Thymus (tissue), 11 donors: ENCODE measurements at regions not wholly inside any gene's neighbourhood (a gene's known extent, or its start where the extent isn't known, plus 50 kb on each side); places are given as distances from the start of the nearest gene placed in this dataset.

Source experiments
- DNase-seq, 9 donors: peaks; one replicate each; pipeline ENCODE4 v3.0.0-alpha.2; 2013; ENCODE audit warnings: low spot score in 9 of 9, low read depth in 6 of 9, missing footprints in 1 of 9
- H3K27ac ChIP-seq, 2 donors: one replicate each; pipeline ENCODE4 v1.5.1; 2013; ENCODE audit warnings: control low read depth in 1 of 2, low read depth in 1 of 2, low read length in 1 of 2, mild to moderate bottlenecking in 1 of 2, moderate library complexity in 1 of 2
- H3K27me3 ChIP-seq, 2 donors: one replicate each; pipeline ENCODE4 v1.5.1; 2013; ENCODE audit warnings: low read length in 1 of 2; ENCODE audit not compliant: control insufficient read depth in 2 of 2, insufficient read depth in 1 of 2
- H3K36me3 ChIP-seq, 2 donors: one replicate each; pipeline ENCODE4 v1.5.1; 2013; ENCODE audit warnings: low read length in 1 of 2, mild to moderate bottlenecking in 1 of 2, moderate library complexity in 1 of 2; ENCODE audit not compliant: control insufficient read depth in 2 of 2, insufficient read depth in 2 of 2
- H3K4me1 ChIP-seq, 2 donors: one replicate each; pipeline ENCODE4 v1.5.1; 2013; ENCODE audit warnings: low read length in 2 of 2; ENCODE audit not compliant: control insufficient read depth in 2 of 2, insufficient read depth in 2 of 2
- H3K4me3 ChIP-seq, 2 donors: one replicate each; pipeline ENCODE4 v1.5.1; 2013; ENCODE audit warnings: low read length in 2 of 2, control low read depth in 1 of 2, mild to moderate bottlenecking in 1 of 2
- H3K9me3 ChIP-seq, 2 donors: one replicate each; pipeline ENCODE4 v1.5.1; 2013; ENCODE audit warnings: low read length in 1 of 2, mild to moderate bottlenecking in 1 of 2; ENCODE audit not compliant: control insufficient read depth in 2 of 2, insufficient read depth in 1 of 2
- WGBS: extraction: QIAGEN DNeasy Blood & Tissue Kit; methylation state at CpG from one replicate; pipeline ENCODE4 v1.1.7; 2013; 5-methylcytosine and 5-hydroxymethylcytosine counted together
- donor health status: healthy.

DNA sequence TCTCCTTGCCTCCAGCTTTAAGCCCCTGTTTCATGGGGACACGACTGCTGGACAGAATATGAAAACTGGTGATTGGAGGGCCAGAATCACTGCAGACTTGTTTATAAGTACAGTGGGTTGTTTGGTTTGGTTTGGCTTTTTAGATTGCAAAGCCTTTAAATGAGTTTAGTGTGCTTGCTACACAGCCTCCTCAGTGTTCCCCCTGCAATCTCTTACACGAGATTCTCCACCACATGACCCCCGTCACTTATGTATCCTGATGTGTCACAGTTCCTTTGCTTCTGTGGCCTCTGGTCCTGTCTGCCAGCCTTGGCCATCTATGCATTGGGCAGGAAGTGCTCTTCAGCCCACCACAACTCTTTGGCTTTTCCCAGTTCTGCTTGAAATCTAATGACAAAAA lies 103.7 kb upstream of the ANKRD1 start:
- Histone ChIP-seq H3K27me3 (no peaks in the 10 kb centered on the region), H3K36me3 (no peaks in the 10 kb centered on the region), H3K9me3 (no peaks in the 10 kb centered on the region), H3K27ac (no peak overlapping the region), H3K4me1 (peaks cover 0 to 9% of the 10 kb centered on the region in 2 donors), H3K4me3 (no peak overlapping the region)
- no peak for DNase-seq
- WGBS, result 94% methylated on average over 3 of the region's 3 CpGs

DNA sequence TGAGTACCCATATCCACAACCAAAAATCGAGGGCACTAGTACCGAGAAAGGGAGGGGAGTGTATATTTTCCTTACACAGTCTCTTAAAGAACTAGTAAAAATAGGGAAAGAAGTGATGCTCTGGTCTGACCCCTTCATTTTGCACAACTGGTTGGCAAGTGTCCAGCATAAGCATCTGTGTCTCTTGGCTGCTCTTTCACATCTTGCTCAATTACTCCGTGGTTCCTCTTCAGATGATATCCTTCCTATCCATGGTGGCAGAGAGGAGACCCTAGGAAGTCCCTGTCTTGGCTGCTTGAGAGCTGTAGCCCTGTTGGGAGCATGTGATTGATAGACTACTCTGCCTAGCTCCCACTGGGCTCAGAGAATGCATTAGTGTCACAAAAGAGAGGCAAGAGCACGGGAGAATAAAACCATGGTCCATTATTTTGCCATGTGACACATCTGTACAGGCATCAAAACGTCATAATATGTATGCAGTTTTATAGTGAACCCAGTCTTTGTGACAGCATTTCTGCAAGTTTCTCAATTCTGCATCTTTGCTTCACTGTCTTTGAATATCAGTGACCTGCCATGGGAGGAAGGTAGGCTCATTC lies 111.8 kb upstream of the ANKRD1 start:
- Histone ChIP-seq H3K27me3 (no peaks in the 10 kb centered on the region), H3K27ac (no peak overlapping the region), H3K36me3 (no peaks in the 10 kb centered on the region), H3K4me1 (peaks cover 3 to 31% of the 10 kb centered on the region in 2 donors), H3K4me3 (no peak overlapping the region), H3K9me3 (no peaks in the 10 kb centered on the region)
- DNase-seq, result no peak
- 93% methylated on average over 5 of the region's 5 CpGs for WGBS

DNA sequence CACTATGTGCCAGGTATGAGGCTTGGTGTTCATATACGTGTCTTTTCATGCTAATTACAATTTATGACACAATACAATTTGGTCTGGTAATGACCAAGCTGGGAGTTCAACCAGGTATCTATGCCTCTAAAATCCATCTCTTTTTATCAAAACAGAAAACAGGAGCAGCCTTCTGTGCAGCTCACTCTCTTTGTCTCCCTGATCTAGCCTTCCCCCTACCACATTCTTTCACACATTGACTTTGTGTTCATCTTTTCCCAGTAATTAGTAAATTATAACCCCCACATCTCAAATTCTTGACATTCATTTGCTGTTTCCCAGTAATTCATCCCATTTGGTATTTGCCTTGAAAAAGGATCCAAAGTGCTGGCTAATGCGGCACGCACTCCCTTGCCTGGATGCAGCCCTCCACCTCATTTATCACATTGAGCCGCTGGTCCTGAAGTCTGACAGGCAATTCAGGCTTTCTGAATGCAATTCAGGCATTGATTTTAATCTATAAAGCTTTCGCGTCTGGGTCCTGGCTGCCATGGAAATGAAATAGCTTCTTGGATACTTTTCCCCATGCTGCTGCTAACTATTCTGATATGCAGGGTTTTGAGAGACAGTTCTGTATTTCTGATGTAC lies 112.5 kb upstream of the ANKRD1 start:
- Histone ChIP-seq H3K9me3 (no peaks in the 10 kb centered on the region), H3K36me3 (no peaks in the 10 kb centered on the region), H3K4me1 (peaks cover 3 to 31% of the 10 kb centered on the region in 2 donors), H3K27me3 (no peaks in the 10 kb centered on the region), H3K27ac (peak overlapping the region; percentile 58 to 66), H3K4me3 (no peak overlapping the region)
- 96% methylated on average over 6 of the region's 6 CpGs for WGBS
- DNase-seq, result no peak

DNA sequence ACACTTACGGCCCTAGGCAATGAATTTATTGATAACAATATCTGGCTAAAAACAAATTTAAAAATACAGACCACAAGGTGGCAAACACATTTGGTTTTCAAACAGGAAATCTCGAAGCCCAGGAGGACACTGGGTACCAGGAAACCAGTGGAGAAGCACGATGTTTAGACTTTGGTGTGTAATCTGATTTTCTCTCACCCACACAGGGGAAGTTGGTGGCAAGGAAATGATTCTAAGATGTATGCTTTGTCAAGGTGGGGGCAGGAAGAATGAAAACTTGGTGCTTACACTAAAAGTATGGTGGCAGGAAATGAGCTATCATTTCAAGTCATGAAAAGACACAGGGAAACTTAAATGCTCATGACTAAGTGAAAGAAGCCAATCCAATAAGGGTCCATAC lies 113.2 kb upstream of the ANKRD1 start:
- peak overlapping the region; percentile 58 to 66 for H3K27ac ChIP-seq
- 40% methylated on average over 3 of the region's 3 CpGs for WGBS
- no peaks in the 10 kb centered on the region for H3K27me3 ChIP-seq

GRCh38 chr10:91034494-91035159 lies 113.7 kb upstream of the ANKRD1 start:
- Histone ChIP-seq H3K4me1 (peaks cover 3 to 31% of the 10 kb centered on the region in 2 donors), H3K9me3 (no peaks in the 10 kb centered on the region), H3K27ac (peak overlapping the region; percentile 55 to 58), H3K4me3 (no peak overlapping the region), H3K27me3 (no peaks in the 10 kb centered on the region), H3K36me3 (no peaks in the 10 kb centered on the region)
- peak in 1 of 9 donors; percentile 28 for DNase-seq
- WGBS, result 83% methylated on average over 9 of the region's 9 CpGs

More for the DNA sequence above, 113.2 kb upstream of the ANKRD1 start:
- H3K9me3 ChIP-seq, result no peaks in the 10 kb centered on the region
- peaks cover 3 to 31% of the 10 kb centered on the region in 2 donors for H3K4me1 ChIP-seq
- H3K4me3 ChIP-seq, result no peak overlapping the region
- peak; percentile 20 to 83 (median 60) for DNase-seq
- no peaks in the 10 kb centered on the region for H3K36me3 ChIP-seq

- Histone ChIP-seq H3K4me3 (no peak overlapping the region), H3K27me3 (no peaks in the 10 kb centered on the region), H3K36me3 (no peaks in the 10 kb centered on the region), H3K27ac (no peak overlapping the region), H3K9me3 (no peaks in the 10 kb centered on the region), H3K4me1 (peaks cover 3 to 30% of the 10 kb centered on the region in 2 donors)
- no peak for DNase-seq
- WGBS, result 97% methylated on average over 8 of the region's 8 CpGs
Observed at GRCh38 chr10:91035650-91036292, 114.9 kb upstream of the ANKRD1 start.

DNA sequence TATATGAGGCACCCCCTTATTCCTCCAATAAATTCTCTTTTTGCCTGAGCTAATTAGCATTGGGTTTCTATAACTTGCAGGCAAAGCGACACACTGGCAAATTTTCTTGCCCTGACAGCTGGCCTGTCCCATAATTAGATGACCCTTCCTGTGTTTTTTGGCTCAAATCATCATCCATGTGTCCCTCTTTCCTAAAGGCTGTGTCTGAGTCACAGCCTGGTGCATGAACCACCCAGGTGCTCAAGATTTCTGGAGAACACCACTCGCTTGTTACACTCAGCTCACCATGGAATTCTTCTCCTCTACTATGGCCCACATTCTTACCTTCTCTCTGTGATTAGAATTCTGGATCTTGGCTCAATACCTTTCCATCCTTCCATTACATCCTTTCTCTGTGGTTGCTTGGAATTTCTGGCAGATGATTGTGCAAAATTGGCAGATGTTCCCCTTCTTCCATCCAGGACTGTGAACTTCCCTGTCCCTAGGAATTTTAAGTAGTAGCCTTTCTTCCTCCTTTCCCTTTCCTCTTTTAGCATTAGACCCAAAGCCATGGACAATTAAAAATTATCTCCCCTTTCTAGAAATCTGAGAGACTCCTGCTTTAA lies 116.0 kb upstream of the ANKRD1 start:
- no peak overlapping the region for H3K4me3 ChIP-seq
- H3K27ac ChIP-seq, result no peak overlapping the region
- WGBS, result 98% methylated on average over 2 of the region's 2 CpGs
- no peak for DNase-seq
- no peaks in the 10 kb centered on the region for H3K36me3 ChIP-seq
- peaks cover 3 to 22% of the 10 kb centered on the region in 2 donors for H3K4me1 ChIP-seq
- H3K9me3 ChIP-seq, result no peaks in the 10 kb centered on the region
- H3K27me3 ChIP-seq, result no peaks in the 10 kb centered on the region

DNA sequence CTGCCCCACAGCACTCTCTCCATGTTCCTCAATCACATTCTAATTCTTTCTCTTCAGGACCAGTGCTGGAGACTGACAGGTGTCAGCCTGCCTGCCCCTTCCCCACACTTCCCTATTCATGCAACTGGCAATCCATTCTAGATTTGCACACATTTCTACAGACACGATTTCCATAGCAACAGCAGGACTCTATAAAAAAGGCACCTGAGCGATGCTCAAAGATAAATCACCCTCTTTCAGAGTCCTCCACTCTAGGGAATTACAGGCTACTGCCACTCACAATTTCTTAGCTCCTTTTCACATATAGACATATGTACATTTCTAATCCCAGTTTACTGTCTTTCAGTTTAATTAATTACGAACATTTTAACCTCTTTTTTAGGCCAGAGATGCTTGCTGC lies 118.1 kb upstream of the ANKRD1 start:
- Histone ChIP-seq H3K27ac (no peak overlapping the region), H3K9me3 (no peaks in the 10 kb centered on the region), H3K27me3 (no peaks in the 10 kb centered on the region), H3K36me3 (no peaks in the 10 kb centered on the region), H3K4me1 (peaks cover 0 to 10% of the 10 kb centered on the region in 2 donors), H3K4me3 (no peak overlapping the region)
- 78% methylated on average over 3 of the region's 3 CpGs for WGBS
- DNase-seq, result no peak

DNA sequence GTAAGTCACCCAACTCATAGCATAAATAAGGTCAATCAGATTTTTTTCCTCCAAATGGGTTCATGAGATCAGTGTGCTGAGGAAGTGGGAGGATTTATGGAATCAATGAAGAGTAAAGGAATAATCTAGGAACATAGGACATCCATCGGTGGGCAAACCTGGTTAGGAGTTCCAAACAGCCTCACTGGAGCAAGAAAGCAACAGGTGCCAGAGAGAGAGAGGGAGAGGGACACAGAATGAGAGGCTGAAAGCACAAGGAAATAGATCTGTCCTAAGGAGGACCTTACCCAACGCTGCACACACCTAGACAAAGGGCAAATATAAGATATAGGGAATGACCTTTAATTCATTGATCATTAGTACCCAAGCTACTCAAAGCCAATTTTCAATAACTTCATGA lies 119.5 kb upstream of the ANKRD1 start:
- H3K27me3 ChIP-seq, result no peaks in the 10 kb centered on the region
- H3K36me3 ChIP-seq, result no peaks in the 10 kb centered on the region
- no peak overlapping the region for H3K4me3 ChIP-seq
- no peaks in the 10 kb centered on the region for H3K9me3 ChIP-seq
- H3K27ac ChIP-seq, result no peak overlapping the region
- DNase-seq, result no peak
- over 99% methylated on average over 2 of the region's 2 CpGs for WGBS
- H3K4me1 ChIP-seq, result no peaks in the 10 kb centered on the region
